PC-3 (cell line): ENCODE measurements at regions not wholly inside any gene's neighbourhood (a gene's known extent, or its start where the extent isn't known, plus 50 kb on each side); places are given as distances from the start of the nearest gene placed in this dataset.

ENCODE experiments used
- ATAC-seq: fragments of 200-7000 bp; cut with Tn5 transposase; 2 replicates; pipeline ENCODE4 v1.9.1; 2020; ENCODE audit warnings: mild to moderate bottlenecking, moderate library complexity
- BruUV-seq: library from RNA; stranded (reverse); fragments of 400-500 nt; replicated peaks from 2 replicates; lab custom pipeline; 2021; lab: Mats Ljungman, UMichigan
- CTCF ChIA-PET: fragments of 300-600 bp; sonication (Branson Sonifier 250); formaldehyde crosslinking; loops from one replicate; lab custom pipeline; 2022; ENCODE audit warnings: antibody characterized with exemption; lab: Charles Lee
- POLR2A ChIA-PET: fragments of 300-600 bp; sonication (Branson Sonifier 250); formaldehyde crosslinking; loops from one replicate; lab custom pipeline; 2022; ENCODE audit warnings: antibody characterized with exemption; ENCODE audit not compliant: unreplicated experiment; lab: Charles Lee
- DNase-seq: peaks from one replicate; pipeline ENCODE4 v3.0.0-alpha.2; 2015
- H2AFZ ChIP-seq: fragments of 300-600 bp; sonication (generic); 2 replicates; pipeline ENCODE4 v1.6.0; 2016; ENCODE audit warnings: antibody characterized with exemption, low read length
- H3F3A ChIP-seq: fragments of 300-600 bp; sonication (generic); one replicate; pipeline ENCODE4 v1.6.0; 2017; ENCODE audit warnings: antibody characterized with exemption, low read length, control low read depth, mild to moderate bottlenecking; ENCODE audit not compliant: unreplicated experiment
- H3K27ac ChIP-seq: fragments of 300-600 bp; sonication (generic); 2 replicates; pipeline ENCODE4 v1.5.1; 2016; ENCODE audit warnings: mild to moderate bottlenecking, low read length
- H3K27me3 ChIP-seq: fragments of 300-600 bp; sonication (generic); 2 replicates; pipeline ENCODE4 v1.6.1; 2016; ENCODE audit warnings: low read length, mixed read lengths
- H3K36me3 ChIP-seq: fragments of 300-600 bp; sonication (generic); 2 replicates; pipeline ENCODE4 v1.6.1; 2016; ENCODE audit warnings: low read depth, mixed run types, low read length, mixed read lengths
- H3K4me1 ChIP-seq: fragments of 300-600 bp; sonication (generic); 2 replicates; pipeline ENCODE4 v1.5.1; 2016; ENCODE audit warnings: low read length; ENCODE audit not compliant: insufficient read depth
- H3K4me2 ChIP-seq: fragments of 300-600 bp; sonication (generic); 2 replicates; pipeline ENCODE4 v1.6.0; 2016; ENCODE audit warnings: low read length
- H3K4me3 ChIP-seq: fragments of 300-600 bp; sonication (generic); 2 replicates; pipeline ENCODE4 v1.5.1; 2016; ENCODE audit warnings: mild to moderate bottlenecking, low read length, mixed read lengths
- H3K79me2 ChIP-seq: fragments of 300-600 bp; sonication (generic); 2 replicates; pipeline ENCODE4 v1.6.1; 2017; ENCODE audit warnings: low read length, mixed read lengths
- H3K9ac ChIP-seq: fragments of 300-600 bp; sonication (generic); 2 replicates; pipeline ENCODE4 v1.6.0; 2016; ENCODE audit warnings: mild to moderate bottlenecking, low read length
- H3K9me2 ChIP-seq: fragments of 300-600 bp; sonication (generic); replicated peaks from 2 replicates; pipeline ENCODE4 v1.6.1; 2016; ENCODE audit warnings: mixed run types, low read length, mixed read lengths
- H3K9me3 ChIP-seq: fragments of 300-600 bp; sonication (generic); 2 replicates; pipeline ENCODE4 v1.6.1; 2016; ENCODE audit warnings: low read length, mixed read lengths
- H4K20me1 ChIP-seq: fragments of 300-600 bp; sonication (generic); 2 replicates; pipeline ENCODE4 v1.6.1; 2016; ENCODE audit warnings: low read length, mixed read lengths
- CTCF ChIP-seq: fragments of 300-600 bp; sonication (generic); conservative IDR thresholded peaks from 2 replicates; pipeline ENCODE4 v1.5.1; 2017; ENCODE audit warnings: antibody characterized with exemption, low read depth, mild to moderate bottlenecking, low read length
- EZH2 ChIP-seq: fragments of 300-600 bp; sonication (generic); IDR thresholded peaks from one replicate; pipeline ENCODE4 v1.6.1; 2017; ENCODE audit warnings: antibody characterized with exemption, mild to moderate bottlenecking, low read length; ENCODE audit not compliant: unreplicated experiment
- EZH2phosphoT487 ChIP-seq: fragments of 300-600 bp; sonication (generic); IDR thresholded peaks from 2 replicates; pipeline ENCODE4 v1.6.1; 2018; ENCODE audit warnings: mild to moderate bottlenecking, antibody characterized with exemption, low read length, borderline replicate concordance
- intact Hi-C: fragments of 100-400 bp; cut with micrococcal nuclease; formaldehyde crosslinking; loops from 2 replicates; pipeline ENCODE4 v1.9.0; 2023

DNA sequence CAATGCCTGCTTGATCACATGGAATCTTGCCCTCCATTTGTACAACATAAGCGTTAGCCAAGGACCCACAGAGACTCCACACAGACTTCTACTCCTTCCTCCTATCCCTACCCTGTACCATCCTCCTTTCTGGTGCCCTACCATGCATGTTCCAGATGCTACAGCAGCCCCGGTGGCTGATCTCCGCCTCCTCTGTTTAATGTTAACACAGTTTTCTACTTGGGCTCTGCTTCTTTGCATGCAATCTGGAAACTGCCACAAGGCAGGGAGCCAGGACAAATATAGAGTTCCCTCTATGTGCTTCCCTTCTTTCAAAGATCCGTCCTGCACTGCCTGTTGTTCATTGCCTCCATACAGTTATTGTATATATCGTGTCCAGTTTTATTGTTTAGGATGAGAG lies 368.6 kb upstream of the TENM3 start:
- POLR2A ChIA-PET: no interaction called here
- H3K9me2 ChIP-seq: no peaks in the 10 kb centered on the region
- TF ChIP-seq EZH2 (no peak), CTCF (no peak), EZH2phosphoT487 (no peak)
- no peaks in the 10 kb centered on the region for H3K4me1 ChIP-seq
- H3K27ac ChIP-seq: no peak overlapping the region
- no peaks in the 10 kb centered on the region for H4K20me1 ChIP-seq
- no peaks in the 10 kb centered on the region for H3K27me3 ChIP-seq
- H3K4me3 ChIP-seq: no peak overlapping the region
- ATAC-seq (no peak), DNase-seq (no peak)
- intact Hi-C loops: no loop called here
- H3F3A ChIP-seq: no peaks in the 10 kb centered on the region
- H3K9ac ChIP-seq: no peak overlapping the region
- H2AFZ ChIP-seq: no peak overlapping the region
- no peaks in the 10 kb centered on the region for H3K36me3 ChIP-seq
- BruUV-seq: no TSS peak
- H3K4me2 ChIP-seq: no peak overlapping the region
- no peaks in the 10 kb centered on the region for H3K79me2 ChIP-seq
- no peaks in the 10 kb centered on the region for H3K9me3 ChIP-seq
- CTCF ChIA-PET: no interaction called here

DNA sequence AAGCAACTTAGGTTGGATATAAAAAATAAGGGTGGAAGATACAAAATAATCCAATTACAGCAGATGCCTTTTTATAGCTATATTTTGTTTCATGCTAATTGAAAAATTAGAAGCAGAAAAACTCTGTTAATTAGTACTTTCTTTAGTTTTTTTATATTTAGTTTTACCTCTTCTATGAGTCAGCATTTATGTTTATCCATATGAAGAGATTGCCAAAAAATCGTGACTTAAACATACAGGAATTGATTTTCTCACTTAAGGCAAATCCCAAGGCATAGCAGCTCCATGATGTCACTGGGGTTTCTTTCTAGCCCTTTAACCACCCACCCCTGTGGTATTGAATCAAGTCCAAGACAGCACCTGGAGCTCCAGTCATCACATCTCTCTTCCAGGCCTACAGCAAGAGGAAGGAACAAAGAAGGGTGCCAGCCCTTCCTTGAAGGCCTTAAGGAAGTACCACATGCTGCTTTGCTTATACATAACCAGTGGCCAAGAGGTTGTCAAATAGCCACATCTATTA lies 365.8 kb upstream of the TENM3 start:
- Histone ChIP-seq H4K20me1 (no peaks in the 10 kb centered on the region), H3K9me2 (no peaks in the 10 kb centered on the region), H3K79me2 (no peaks in the 10 kb centered on the region), H3K4me2 (no peak overlapping the region), H3K27ac (no peak overlapping the region), H3K27me3 (no peaks in the 10 kb centered on the region), H3K9ac (no peak overlapping the region), H3K9me3 (no peaks in the 10 kb centered on the region), H3F3A (no peaks in the 10 kb centered on the region), H3K36me3 (no peaks in the 10 kb centered on the region), H3K4me1 (no peaks in the 10 kb centered on the region), H2AFZ (no peak overlapping the region), H3K4me3 (no peak overlapping the region)
- intact Hi-C loops: no loop called here
- ATAC-seq (no peak), DNase-seq (no peak)
- TF ChIP-seq EZH2phosphoT487 (no peak), CTCF (no peak), EZH2 (no peak)
- no TSS peak for BruUV-seq
- ChIA-PET CTCF (no interaction called here), POLR2A (no interaction called here)

DNA sequence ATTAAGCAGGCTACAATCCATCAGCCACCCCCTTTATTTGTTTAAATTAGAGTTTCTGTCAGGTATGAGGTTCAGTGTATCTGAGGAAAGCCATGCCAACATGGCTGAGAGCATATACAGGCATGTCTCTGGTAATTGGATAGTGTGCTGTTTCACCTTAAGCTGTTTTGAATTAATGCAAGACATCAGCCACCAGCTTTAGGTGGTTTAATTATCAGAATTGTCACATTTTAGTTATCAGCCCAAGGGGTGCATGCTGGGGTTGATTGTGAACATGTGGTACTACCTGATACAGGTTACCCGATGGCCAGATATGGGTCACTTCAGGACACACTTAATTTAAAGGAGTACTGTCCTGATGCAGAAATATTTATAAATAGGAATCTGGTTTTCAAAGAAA lies 353.2 kb upstream of the TENM3 start:
- DNase-seq: no peak
- no TSS peak for BruUV-seq
- no peak overlapping the region for H3K4me2 ChIP-seq
- H3F3A ChIP-seq: no peaks in the 10 kb centered on the region
- H2AFZ ChIP-seq: no peak overlapping the region
- H3K27ac ChIP-seq: no peak overlapping the region
- TF ChIP-seq EZH2phosphoT487: no peak
- TF ChIP-seq CTCF: no peak
- no peak for TF ChIP-seq EZH2
- H4K20me1 ChIP-seq: no peaks in the 10 kb centered on the region
- H3K36me3 ChIP-seq: no peaks in the 10 kb centered on the region
- ChIA-PET CTCF (no interaction called here), POLR2A (no interaction called here)
- H3K9ac ChIP-seq: no peak overlapping the region
- H3K9me2 ChIP-seq: no peaks in the 10 kb centered on the region
- 0 out of 2 replicates have a peak, but pooled peaks cover 6% of the 10 kb centered on the region for H3K27me3 ChIP-seq
- no peak overlapping the region for H3K4me3 ChIP-seq
- no peaks in the 10 kb centered on the region for H3K79me2 ChIP-seq
- no peak for ATAC-seq
- intact Hi-C loops: no loop called here
- H3K4me1 ChIP-seq: no peaks in the 10 kb centered on the region
- H3K9me3 ChIP-seq: no peaks in the 10 kb centered on the region
